HG03565 (cell line): ENCODE measurements at regions not wholly inside any gene's neighbourhood (a gene's known extent, or its start where the extent isn't known, plus 50 kb on each side); places are given as distances from the start of the nearest gene placed in this dataset.
"Not testable (repeated sequence)": the region's sequence is repeated elsewhere in the genome, so short reads cannot be mapped to it uniquely, and the experiment has no call there.

Source experiments
- ATAC-seq: cut with Tn5 transposase; IDR thresholded peaks from one replicate; pipeline ENCODE4 v1.9.1; 2021; ENCODE audit warnings: mild to moderate bottlenecking, moderate library complexity; ENCODE audit not compliant: unreplicated experiment

DNA sequence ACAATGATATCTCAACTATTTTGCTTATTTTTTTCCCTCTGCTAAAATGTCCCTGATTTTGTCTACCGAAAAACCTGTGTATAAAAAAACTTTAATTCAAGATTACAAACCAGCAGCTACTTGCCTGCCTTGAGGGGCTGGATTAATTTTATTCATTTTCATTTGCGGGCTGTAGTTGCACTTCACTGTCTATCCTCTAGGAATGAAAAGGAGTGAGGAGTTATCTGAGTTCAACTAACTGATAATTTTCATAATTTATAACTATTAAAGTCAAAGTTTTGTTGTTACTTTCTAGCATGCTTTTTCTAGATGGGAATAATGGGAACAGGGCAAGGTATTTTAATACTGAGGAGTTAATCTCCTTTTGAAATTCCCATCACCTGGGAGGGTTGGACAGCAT is 50.3 kb upstream of the AGTPBP1 start:
- ATAC-seq: not testable (repeated sequence)

DNA sequence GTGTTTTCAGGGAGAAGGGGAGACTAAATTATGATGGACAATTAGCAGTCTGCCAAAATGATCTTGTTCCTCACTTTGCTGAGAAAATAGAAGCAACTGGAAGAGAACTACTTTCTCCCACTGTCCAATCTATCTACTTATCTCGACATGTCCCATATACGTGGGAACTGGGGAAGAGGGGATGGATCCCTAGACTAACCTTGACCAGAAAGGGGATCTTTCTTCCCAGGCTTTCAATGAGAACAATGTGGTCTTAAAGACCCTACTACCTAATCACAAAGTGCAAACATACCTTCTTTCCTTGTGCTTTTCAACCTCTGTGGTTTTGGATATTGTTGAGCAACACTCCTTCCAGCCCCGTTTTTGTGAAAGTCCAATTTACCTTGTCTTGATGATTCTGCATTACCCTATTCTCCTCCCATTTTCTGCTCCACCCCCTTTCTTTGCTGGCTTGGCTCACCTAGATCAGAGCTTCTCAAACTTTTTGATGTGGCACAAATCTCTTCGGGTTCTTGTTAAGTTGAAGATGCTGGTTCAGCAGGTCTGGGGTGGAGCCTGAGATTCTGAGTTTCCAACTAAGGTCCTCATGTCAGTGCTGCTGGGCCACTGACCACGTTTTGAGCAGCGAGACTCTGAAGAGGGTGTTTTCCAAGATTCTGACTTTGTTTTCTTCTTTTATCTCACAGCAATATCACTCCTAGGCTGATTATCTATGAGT is 61.4 kb upstream of the AGTPBP1 start:
- not testable (repeated sequence) for ATAC-seq

DNA sequence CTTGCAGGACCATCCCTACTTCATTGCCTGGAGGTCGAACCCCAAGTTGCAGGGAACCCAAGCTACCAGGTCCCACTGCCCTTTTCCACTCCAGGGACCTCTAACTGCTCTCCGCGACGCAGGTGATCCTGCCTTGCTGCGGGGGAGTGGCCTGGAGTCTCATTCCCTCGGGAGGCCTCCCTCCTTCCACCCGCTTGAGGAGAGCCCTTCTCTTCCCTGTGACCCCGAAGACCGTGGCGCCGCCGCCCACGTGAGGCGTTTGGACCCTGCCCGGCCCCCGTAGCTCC is 63.0 kb upstream of the AGTPBP1 start:
- not testable (repeated sequence) for ATAC-seq

DNA sequence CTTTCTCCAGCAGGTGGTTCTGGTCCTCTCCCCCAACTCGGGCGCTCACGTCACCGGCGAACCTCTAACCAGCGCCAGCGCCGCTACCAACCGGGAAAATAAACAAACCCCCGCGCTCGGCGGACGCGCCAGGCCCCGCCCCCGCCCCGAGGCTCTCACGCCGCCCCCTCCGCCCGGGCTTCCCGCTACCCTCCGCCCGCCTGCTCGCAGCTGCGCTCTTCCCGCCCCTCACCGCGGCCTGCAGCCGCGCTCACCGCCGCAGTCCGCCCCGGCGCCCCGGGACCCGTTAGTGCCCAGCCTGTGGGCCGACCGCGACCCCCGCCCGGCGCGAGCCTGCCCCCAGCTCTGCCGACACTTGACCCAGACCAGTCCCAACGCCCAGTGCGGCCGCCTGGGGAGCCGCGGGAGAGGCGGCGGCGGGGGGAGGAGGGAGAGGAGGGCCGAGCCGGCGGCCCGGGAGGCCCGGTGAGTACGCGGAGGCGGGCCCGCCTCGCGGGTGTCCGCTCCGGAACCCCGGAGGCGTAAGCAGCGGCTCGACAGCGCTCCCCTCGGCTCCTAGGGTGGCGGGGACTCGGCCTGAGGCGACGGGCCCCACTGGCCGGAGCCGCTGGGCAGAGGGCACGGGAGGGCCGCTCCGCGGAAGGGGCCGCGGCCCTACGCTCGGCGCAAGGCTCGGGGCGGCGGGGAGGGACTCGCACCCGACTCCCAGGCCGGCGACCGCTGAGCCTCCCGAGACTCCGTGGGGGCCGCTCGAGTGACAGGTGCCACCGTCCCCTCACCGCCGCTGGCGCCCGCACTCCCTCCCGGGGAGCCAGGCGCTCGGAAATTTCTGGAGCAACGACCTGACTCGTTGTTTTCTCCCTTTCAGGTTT is 63.6 kb upstream of the AGTPBP1 start:
- peak; percentile 74 for ATAC-seq

DNA sequence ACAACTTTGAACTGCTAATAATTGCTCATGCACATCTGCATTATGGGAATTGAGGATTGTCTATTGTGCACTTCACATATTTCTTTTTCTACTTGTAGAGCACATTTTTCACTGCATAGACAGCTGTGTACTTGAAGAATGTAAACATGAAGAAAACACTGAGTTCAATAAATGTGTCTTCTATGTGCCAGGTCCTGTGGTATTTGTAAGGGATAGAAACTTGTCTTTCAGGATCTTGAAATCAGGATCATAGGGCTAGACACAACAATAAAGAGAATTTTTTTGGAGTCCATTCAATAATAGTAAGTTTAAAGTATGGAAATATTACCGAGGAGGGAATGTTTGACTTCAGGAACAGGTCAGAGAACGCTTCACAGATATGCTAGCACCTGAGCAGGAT is 66.6 kb upstream of the AGTPBP1 start:
- not testable (repeated sequence) for ATAC-seq

- not testable (repeated sequence) for ATAC-seq
Measured at GRCh38 chr9:85813388-85813787, 71.6 kb upstream of the AGTPBP1 start.

GRCh38 chr9:85814800-85815199 is 73.0 kb upstream of the AGTPBP1 start:
- ATAC-seq: not testable (repeated sequence)

DNA sequence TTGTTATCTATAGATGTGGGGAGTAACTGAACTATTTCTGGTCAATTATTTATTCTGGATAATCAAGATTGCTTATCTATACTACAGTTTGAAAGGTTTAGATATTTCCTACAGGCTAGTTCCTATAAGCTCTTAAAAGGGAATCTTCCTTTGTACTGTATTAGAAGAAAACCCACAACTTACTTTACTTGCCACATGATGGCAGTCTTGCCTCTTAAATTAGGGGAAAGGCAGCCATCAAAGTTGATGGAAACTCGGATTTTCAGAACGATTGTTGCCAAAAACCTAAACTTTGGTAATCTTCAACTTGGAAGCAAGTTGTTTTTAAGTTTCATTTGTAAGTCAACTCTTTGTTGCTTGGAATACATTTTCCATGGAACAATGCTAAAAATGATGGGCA is 77.2 kb upstream of the AGTPBP1 start:
- peak; percentile 59 for ATAC-seq

DNA sequence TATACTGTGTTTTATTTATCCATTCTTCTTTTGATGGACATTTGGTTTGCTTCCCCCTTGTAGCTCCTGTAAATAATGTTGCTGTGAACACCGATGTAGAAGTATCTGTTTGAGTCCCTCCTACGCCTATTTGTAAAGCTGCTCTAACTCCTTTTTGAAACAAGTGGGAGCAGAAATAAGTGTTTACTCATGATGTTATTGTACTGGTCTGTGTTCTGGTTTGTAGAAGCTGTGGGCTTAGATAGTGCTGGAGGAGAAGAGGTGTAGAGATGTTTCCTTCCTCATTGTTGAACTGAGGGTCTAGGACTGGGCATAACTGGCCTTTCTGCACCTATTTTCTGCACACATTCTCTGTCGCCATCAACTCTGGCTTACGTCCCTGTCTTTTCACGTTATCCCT is 78.8 kb upstream of the AGTPBP1 start:
- ATAC-seq: not testable (repeated sequence)

- ATAC-seq: not testable (repeated sequence)
Measured at GRCh38 chr9:85824949-85825348, 83.2 kb upstream of the AGTPBP1 start.

DNA sequence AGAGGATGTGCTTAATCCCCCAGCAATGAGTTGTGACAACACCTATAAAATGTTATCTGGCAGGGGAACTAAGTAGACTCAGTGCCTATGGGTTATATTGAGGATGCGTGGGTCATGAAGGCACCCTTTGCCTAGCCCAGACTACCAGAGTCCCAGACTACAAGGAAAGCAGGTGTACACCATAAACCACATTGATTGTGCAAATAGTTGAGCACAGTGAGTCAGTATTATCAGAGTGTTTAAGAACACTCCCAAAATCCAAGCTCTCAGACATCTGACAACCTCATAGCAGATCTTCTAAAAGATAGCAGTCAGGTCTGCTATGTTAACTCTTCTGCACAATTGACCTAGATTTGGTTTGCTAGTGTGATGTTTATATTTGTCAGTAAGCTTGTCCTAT is 92.8 kb upstream of the AGTPBP1 start:
- ATAC-seq: not testable (repeated sequence)

GRCh38 chr9:85843949-85844348 is 97.0 kb upstream of the NAA35 start:
- ATAC-seq: not testable (repeated sequence)

GRCh38 chr9:85847782-85848181 is 93.2 kb upstream of the NAA35 start:
- ATAC-seq: not testable (repeated sequence)

GRCh38 chr9:85858056-85858750 is 82.7 kb upstream of the NAA35 start:
- no peak for ATAC-seq

DNA sequence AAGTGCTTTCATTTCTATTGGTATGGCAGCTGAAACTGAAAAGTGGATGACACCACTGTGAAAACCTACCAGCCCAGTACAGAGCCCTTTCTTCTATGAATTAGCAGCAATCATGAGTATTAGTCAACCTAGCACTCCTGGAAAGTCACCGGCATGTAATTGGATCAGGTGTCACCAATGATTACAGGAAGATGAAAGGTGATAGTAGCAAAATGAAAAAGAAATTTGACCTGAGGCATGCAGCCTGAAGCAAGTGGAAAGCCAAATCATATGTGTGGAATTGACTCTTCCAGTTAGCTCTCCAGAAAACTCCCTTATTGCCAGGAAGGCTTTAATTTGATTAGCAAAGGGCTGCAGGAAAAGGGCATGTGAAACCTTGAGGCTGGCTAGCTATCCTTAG is 81.2 kb upstream of the NAA35 start:
- ATAC-seq: no peak

- ATAC-seq: not testable (repeated sequence)
Measured at GRCh38 chr9:85861882-85862281, 79.1 kb upstream of the NAA35 start.

DNA sequence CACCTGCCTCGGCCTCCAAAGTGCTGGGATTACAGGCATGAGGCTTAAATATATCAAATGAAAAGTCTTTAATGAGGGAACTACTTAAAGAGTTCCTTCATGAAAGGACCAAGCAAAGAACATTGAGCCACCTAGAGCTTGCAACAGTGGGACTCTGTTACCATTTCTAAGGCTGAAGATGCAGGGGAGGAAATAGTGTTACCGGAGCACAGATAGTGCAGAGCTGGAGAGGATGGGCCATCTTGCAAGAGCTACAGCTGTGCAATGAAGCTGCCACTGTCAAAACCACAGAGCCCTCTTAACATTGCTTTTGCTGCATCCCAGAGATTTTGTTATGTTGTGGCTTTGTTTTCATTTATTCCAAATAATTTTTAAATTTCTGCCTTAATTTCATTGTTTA is 77.1 kb upstream of the NAA35 start:
- no peak for ATAC-seq

DNA sequence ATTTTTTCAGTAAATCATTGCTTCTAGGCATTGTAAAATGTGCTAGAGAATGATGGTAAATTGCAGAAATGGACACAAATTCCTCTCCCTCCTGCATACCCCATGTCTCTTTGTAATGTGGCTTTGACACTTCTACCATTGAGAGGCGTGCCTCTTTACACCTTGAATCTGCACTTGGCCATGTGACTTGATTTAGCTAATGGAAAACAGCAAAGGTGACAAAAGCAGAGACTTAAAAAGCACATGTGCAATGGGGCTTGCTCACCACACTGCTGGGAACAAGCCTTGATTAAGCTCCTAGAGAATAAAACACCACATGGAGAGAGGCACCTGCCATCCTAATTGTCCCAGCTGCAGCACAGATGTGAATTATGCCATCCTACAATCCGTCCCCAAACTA is 69.9 kb upstream of the NAA35 start:
- no peak for ATAC-seq

DNA sequence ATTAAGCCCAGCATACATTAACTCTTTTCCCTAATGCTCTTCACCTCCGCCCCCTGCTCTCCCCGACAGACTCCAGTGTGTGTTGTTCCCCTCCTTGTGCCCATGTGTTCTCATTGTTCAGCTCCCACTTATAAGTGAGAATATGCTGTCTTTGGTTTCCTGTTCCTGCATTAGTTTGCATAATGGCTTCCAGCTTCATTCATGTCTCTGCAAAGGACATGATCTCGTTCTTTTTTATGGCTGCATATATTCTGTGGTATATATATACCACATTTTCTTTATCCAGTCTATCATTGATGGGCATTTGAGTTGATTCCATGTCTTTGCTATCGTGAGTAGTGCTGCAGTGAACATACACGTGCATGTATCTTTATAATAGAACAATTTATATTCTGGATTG is 69.3 kb upstream of the NAA35 start:
- ATAC-seq: not testable (repeated sequence)

DNA sequence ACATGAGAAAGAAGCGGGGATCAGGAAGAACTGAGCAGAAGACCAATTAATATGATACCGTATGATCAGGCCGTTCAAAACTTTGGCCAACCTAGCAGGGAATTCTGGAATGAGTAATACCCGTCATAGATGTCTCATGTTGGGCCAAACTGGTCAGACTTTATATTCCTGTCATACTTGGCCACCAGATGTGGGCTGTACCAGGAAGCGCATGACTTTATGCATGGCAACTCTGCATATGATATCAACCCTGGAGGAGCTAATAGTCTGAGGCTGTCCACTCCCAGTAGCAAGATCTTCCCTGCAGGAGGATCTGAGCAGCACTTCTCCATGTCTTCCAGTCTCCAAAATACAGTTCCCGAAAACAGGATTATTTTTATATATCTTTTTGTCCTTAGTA is 68.5 kb upstream of the NAA35 start:
- ATAC-seq: no peak

DNA sequence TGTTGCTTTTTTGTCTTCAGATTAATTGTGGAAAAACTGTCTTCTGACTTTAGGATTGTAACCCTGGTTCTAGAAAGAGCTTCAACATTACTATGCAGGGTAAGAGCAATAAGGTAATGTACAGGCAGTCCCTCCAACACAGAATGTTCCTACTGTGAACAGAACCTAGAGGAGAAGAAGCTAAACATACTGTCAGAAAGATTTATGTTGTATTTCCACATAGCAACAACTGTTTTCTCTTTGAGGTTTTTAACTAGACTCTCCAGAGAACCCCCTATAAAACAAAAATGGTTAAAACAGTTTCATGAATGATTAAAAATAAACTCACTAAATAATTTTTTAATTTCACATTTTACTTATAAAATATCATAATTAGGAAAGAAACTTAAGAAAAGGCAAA is 64.3 kb upstream of the NAA35 start:
- ATAC-seq: no peak
